NCI-H2227 (cell line): ENCODE measurements at regions not wholly inside any gene's neighbourhood (a gene's known extent, or its start where the extent isn't known, plus 50 kb on each side); places are given as distances from the start of the nearest gene placed in this dataset.
A peak's percentile ranks its signal among the peaks of the same experiment; 100 is the strongest.

ENCODE experiments used
- DNase-seq: peaks from one replicate; lab custom pipeline; 2025; ENCODE audit not compliant: unreplicated experiment; lab: John Stamatoyannopoulos, UW

DNA sequence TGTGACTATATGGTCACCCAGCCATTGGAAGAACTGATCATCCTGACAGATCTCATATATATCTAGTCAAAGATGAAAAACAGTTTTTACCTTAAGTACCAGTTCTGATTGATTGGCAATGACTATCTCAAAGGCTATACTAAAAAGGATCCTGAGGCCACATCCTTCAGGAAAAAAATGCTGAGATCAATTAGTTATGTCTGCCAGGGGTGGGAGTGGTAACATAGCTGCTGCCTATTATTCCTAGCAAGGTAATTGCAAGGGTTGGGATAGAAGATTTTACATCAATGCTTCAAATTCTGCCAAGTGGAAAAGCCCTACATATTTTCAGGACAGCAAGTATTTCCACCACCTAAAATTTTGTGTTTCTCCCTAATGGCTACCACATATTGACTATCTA lies 114.7 kb downstream of the C1D start:
- peak; percentile 61 for DNase-seq

DNA sequence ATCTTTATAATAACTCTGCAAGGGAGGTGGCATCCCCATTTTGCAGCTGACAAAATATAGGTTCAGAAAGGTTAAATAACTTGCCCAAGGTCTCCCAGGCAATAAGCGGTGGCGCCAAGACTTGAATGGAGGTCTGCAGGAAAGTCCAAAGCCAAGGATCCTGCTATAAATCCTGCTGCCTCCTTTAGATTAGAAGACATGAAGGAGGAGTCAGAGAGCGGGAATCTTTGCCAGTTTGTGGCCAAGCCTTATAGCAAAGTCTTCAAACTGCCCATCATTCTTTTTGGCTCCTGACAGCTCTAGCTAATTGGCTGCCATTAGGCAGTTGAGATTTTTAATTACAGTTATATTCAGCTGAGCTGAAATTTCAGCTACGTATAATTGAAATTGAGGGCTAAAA lies 114.3 kb downstream of the C1D start:
- peak; percentile 61 for DNase-seq

- no peak for DNase-seq
Measured at GRCh38 chr2:67950018-67950417, 112.8 kb downstream of the C1D start.

- peak; percentile 82 for DNase-seq
Measured at GRCh38 chr2:67950919-67951318, 111.9 kb downstream of the C1D start.

GRCh38 chr2:67952066-67952465 lies 110.7 kb downstream of the C1D start:
- no peak for DNase-seq

GRCh38 chr2:67954093-67954748 lies 108.6 kb downstream of the C1D start:
- DNase-seq: peak; percentile 82

GRCh38 chr2:67955748-67956603 lies 106.8 kb downstream of the C1D start:
- no peak for DNase-seq

GRCh38 chr2:67965246-67965645 lies 97.6 kb downstream of the C1D start:
- no peak for DNase-seq

- no peak for DNase-seq
Measured at GRCh38 chr2:67970071-67970470, 92.7 kb downstream of the C1D start.

DNA sequence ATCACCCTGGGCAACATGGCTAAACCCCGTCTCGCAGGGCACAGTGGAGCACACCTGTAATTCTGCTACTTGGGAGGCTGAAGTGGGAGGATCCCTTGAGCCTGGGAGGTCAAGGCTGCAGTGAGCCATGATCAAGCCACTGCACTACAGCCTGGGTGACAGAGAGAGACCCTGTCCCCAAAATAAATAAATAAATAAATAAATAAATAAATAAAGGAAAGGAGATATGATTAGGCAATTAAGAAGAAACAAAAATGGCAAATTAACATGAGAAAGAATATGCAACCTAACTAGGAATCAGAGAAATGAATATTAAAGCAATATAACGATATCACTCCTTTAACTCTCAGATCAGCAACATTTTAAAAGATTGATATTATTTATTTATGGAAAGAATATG lies 92.3 kb downstream of the C1D start:
- DNase-seq: no peak

GRCh38 chr2:67974559-67975430 lies 88.0 kb downstream of the C1D start:
- no peak for DNase-seq

GRCh38 chr2:67977464-67977863 lies 85.3 kb downstream of the C1D start:
- no peak for DNase-seq

- no peak for DNase-seq
Measured at GRCh38 chr2:67982956-67983355, 79.8 kb downstream of the C1D start.

DNA sequence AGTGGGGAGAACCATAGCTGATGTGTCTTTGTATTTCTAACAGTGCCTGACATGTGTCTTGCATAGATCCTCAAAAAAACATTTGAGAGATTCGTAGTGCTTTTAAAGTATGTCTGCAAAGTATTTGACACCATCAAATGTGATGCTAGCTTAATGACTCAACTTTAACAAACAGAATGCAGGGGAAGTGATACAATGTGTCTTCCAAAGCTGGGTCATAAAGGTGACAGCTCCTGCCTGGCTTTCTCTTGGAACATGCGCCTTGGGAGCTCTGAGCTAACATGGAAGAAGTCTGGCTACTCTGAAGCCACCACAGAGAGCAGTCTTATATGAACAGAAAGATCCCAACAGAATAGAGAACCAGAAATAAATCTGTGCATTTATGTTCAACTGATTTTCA lies 78.2 kb downstream of the C1D start:
- DNase-seq: no peak

DNA sequence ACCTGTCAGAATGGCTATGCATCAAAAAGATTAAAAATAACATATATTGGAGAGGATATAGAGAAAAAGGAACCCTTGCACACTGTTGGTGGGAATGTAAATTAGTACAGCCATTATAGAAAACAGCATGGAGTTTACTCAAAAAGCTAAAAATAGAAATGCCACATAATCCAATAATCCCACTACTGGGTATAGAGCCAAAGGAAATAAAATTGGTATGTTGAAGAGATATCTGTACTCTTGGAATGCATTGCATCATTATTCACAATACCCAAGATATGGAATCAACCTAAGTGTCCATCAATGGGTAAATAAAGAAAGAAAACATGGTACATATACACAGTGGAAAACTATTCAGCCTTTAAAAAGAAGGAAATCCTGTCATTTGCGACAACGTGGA lies 77.2 kb downstream of the C1D start:
- DNase-seq: no peak

GRCh38 chr2:67986258-67986657 lies 76.5 kb downstream of the C1D start:
- no peak for DNase-seq
